MM.1S (cell line): ENCODE measurements at regions not wholly inside any gene's neighbourhood (a gene's known extent, or its start where the extent isn't known, plus 50 kb on each side); places are given as distances from the start of the nearest gene placed in this dataset.

Source experiments
- DNase-seq: peaks from one replicate; pipeline ENCODE4 v3.0.0-alpha.2; 2015
- H2AFZ ChIP-seq: fragments of 300-600 bp; sonication (generic); 2 replicates; pipeline ENCODE4 v1.6.0; 2016; ENCODE audit warnings: antibody characterized with exemption, low read length
- H3F3A ChIP-seq: fragments of 300-600 bp; sonication (generic); 2 replicates; pipeline ENCODE4 v1.6.1; 2016; ENCODE audit warnings: mild to moderate bottlenecking, antibody characterized with exemption, low read length, moderate library complexity, mixed read lengths; ENCODE audit not compliant: insufficient read depth
- H3K27ac ChIP-seq: fragments of 300-600 bp; sonication (generic); 2 replicates; pipeline ENCODE4 v1.5.1; 2016; ENCODE audit warnings: mild to moderate bottlenecking, low read length
- H3K27me3 ChIP-seq: fragments of 300-600 bp; sonication (generic); replicated peaks from 2 replicates; pipeline ENCODE4 v1.6.0; 2016; ENCODE audit warnings: low read length; ENCODE audit not compliant: insufficient read depth
- H3K36me3 ChIP-seq: fragments of 300-600 bp; sonication (generic); replicated peaks from 2 replicates; pipeline ENCODE4 v1.6.1; 2016; ENCODE audit warnings: mild to moderate bottlenecking, low read length, mixed read lengths; ENCODE audit not compliant: insufficient read depth
- H3K4me1 ChIP-seq: fragments of 300-600 bp; sonication (generic); 2 replicates; pipeline ENCODE4 v1.6.1; 2016; ENCODE audit warnings: low read length, mixed read lengths
- H3K4me2 ChIP-seq: fragments of 300-600 bp; sonication (generic); 2 replicates; pipeline ENCODE4 v1.6.0; 2016; ENCODE audit warnings: low read depth, low read length
- H3K4me3 ChIP-seq: fragments of 300-600 bp; sonication (generic); 2 replicates; pipeline ENCODE4 v1.5.1; 2016; ENCODE audit warnings: low read length, mixed read lengths
- H3K79me2 ChIP-seq: fragments of 300-600 bp; sonication (generic); 2 replicates; pipeline ENCODE4 v1.6.1; 2016; ENCODE audit warnings: mixed run types, low read length, mixed read lengths
- H3K9ac ChIP-seq: fragments of 300-600 bp; sonication (generic); 2 replicates; pipeline ENCODE4 v1.6.1; 2016; ENCODE audit warnings: low read length, mixed read lengths
- H3K9me2 ChIP-seq: fragments of 300-600 bp; sonication (generic); replicated peaks from 2 replicates; pipeline ENCODE4 v1.6.1; 2016; ENCODE audit warnings: mild to moderate bottlenecking, low read length, mixed read lengths; ENCODE audit not compliant: insufficient read depth
- H3K9me3 ChIP-seq: fragments of 300-600 bp; sonication (generic); replicated peaks from 2 replicates; pipeline ENCODE4 v1.6.1; 2016; ENCODE audit warnings: mild to moderate bottlenecking, low read length, mixed read lengths; ENCODE audit not compliant: insufficient read depth
- H4K20me1 ChIP-seq: fragments of 300-600 bp; sonication (generic); 2 replicates; pipeline ENCODE4 v1.6.1; 2016; ENCODE audit warnings: mild to moderate bottlenecking, low read length, moderate library complexity, mixed read lengths; ENCODE audit not compliant: insufficient read depth
- EZH2 ChIP-seq: fragments of 300-600 bp; sonication (generic); optimal IDR thresholded peaks from 2 replicates; pipeline ENCODE3; 2017; ENCODE audit warnings: low read depth, mild to moderate bottlenecking, antibody characterized with exemption, low read length, mixed read lengths
- EZH2phosphoT487 ChIP-seq: fragments of 300-600 bp; sonication (generic); IDR thresholded peaks from 2 replicates; pipeline ENCODE4 v1.6.1; 2018; ENCODE audit warnings: antibody characterized with exemption, low read length
- TF ChIP-seq, protein P1 (sequence below): fragments of 300-600 bp; sonication (generic); IDR thresholded peaks from 2 replicates; pipeline ENCODE4 v1.5.1; 2016; ENCODE audit warnings: antibody characterized with exemption, low read length, mixed read lengths

GRCh38 chr2:11889854-11890253, 143.4 kb downstream of the LPIN1 start:
- no peaks in the 10 kb centered on the region for H3K27me3 ChIP-seq
- no peak overlapping the region for H3K27ac ChIP-seq
- TF ChIP-seq EZH2phosphoT487 (no peak), EZH2 (no peak)
- TF ChIP-seq, protein P1, sequence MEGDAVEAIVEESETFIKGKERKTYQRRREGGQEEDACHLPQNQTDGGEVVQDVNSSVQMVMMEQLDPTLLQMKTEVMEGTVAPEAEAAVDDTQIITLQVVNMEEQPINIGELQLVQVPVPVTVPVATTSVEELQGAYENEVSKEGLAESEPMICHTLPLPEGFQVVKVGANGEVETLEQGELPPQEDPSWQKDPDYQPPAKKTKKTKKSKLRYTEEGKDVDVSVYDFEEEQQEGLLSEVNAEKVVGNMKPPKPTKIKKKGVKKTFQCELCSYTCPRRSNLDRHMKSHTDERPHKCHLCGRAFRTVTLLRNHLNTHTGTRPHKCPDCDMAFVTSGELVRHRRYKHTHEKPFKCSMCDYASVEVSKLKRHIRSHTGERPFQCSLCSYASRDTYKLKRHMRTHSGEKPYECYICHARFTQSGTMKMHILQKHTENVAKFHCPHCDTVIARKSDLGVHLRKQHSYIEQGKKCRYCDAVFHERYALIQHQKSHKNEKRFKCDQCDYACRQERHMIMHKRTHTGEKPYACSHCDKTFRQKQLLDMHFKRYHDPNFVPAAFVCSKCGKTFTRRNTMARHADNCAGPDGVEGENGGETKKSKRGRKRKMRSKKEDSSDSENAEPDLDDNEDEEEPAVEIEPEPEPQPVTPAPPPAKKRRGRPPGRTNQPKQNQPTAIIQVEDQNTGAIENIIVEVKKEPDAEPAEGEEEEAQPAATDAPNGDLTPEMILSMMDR = no peak
- H3K36me3 ChIP-seq = no peaks in the 10 kb centered on the region
- H3F3A ChIP-seq = no peaks in the 10 kb centered on the region
- no peak overlapping the region for H3K4me2 ChIP-seq
- no peaks in the 10 kb centered on the region for H3K9me2 ChIP-seq
- H3K4me1 ChIP-seq = no peaks in the 10 kb centered on the region
- no peak overlapping the region for H3K9ac ChIP-seq
- no peaks in the 10 kb centered on the region for H4K20me1 ChIP-seq
- H3K4me3 ChIP-seq = no peak overlapping the region
- H3K9me3 ChIP-seq = no peaks in the 10 kb centered on the region
- no peaks in the 10 kb centered on the region for H3K79me2 ChIP-seq
- H2AFZ ChIP-seq = no peak overlapping the region
- no peak for DNase-seq

- H3K27ac ChIP-seq = no peak overlapping the region
- no peak overlapping the region for H3K4me2 ChIP-seq
- no peaks in the 10 kb centered on the region for H4K20me1 ChIP-seq
- H3K36me3 ChIP-seq = no peaks in the 10 kb centered on the region
- no peak overlapping the region for H2AFZ ChIP-seq
- H3K79me2 ChIP-seq = no peaks in the 10 kb centered on the region
- H3K9ac ChIP-seq = no peak overlapping the region
- no peaks in the 10 kb centered on the region for H3K4me1 ChIP-seq
- no peaks in the 10 kb centered on the region for H3K9me3 ChIP-seq
- H3F3A ChIP-seq = no peaks in the 10 kb centered on the region
- DNase-seq = no peak
- no peaks in the 10 kb centered on the region for H3K9me2 ChIP-seq
- TF ChIP-seq EZH2phosphoT487 (no peak), EZH2 (no peak)
- TF ChIP-seq, protein P1 = no peak
- no peaks in the 10 kb centered on the region for H3K27me3 ChIP-seq
- H3K4me3 ChIP-seq = no peak overlapping the region
These were observed 144.6 kb downstream of the LPIN1 start for GRCh38 chr2:11891028-11891427.

DNA sequence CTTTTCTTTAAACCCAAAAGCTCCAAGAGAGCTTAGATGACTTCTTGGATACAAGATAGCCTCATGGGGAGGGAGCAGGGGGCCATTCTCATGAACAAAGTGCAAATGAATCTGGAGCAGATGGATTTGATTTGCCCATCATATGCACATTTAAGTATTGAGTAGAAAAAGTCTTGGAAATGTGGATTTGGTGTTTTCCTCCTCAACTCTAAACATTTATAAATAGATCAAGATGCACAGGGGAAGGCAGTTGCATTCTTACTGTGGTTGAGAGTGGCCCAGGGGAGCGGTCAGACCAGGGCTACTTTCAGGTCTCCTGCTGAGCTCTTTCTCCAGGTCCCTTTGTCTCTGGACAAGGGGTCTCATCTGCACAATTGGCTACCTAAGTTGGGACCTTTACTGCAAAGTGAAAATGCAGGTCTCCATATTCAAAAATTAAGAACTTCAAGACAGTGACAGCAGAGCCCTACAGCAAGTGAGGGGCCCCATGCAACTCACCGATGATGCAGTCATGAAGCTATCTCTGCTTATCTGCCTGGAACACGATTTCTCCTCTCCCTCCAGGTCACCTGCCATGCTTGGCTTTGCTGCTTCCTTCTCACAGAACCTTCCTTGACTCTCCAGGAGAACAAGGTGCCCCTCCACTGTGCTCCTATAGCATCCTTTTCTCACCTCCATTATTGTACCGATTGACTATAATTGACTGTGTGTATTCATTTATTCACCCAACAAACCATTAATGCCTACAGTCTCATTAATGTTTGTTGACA, 145.4 kb downstream of the LPIN1 start:
- no peaks in the 10 kb centered on the region for H3K9me3 ChIP-seq
- no peaks in the 10 kb centered on the region for H3K9me2 ChIP-seq
- H4K20me1 ChIP-seq = no peaks in the 10 kb centered on the region
- H3K4me1 ChIP-seq = no peaks in the 10 kb centered on the region
- no peak overlapping the region for H2AFZ ChIP-seq
- no peak for TF ChIP-seq EZH2
- TF ChIP-seq, protein P1 = no peak
- no peak for TF ChIP-seq EZH2phosphoT487
- H3K36me3 ChIP-seq = no peaks in the 10 kb centered on the region
- H3K27ac ChIP-seq = no peak overlapping the region
- no peak overlapping the region for H3K9ac ChIP-seq
- no peaks in the 10 kb centered on the region for H3K79me2 ChIP-seq
- no peak for DNase-seq
- no peak overlapping the region for H3K4me2 ChIP-seq
- no peaks in the 10 kb centered on the region for H3K27me3 ChIP-seq
- H3K4me3 ChIP-seq = no peak overlapping the region
- no peaks in the 10 kb centered on the region for H3F3A ChIP-seq
